HEK293 (cell line): ENCODE measurements at regions not wholly inside any gene's neighbourhood (a gene's known extent, or its start where the extent isn't known, plus 50 kb on each side); places are given as distances from the start of the nearest gene placed in this dataset.

ENCODE experiments used
- CTCF ChIA-PET: fragments of 350-600 bp; formaldehyde crosslinking; extraction: SDS; loops from one replicate; lab custom pipeline; 2021; ENCODE audit warnings: antibody characterized with exemption; lab: Yijun Ruan, JAX
- POLR2A ChIA-PET: fragments of 300-600 bp; formaldehyde crosslinking; extraction: SDS; loops from one replicate; lab custom pipeline; 2020; ENCODE audit warnings: antibody characterized with exemption, inconsistent platforms; lab: Yijun Ruan, JAX
- H3K27ac ChIP-seq: fragments of 200-500 bp; sonication (Bioruptor generic); 2 replicates; pipeline ENCODE4 v1.5.1; 2014; ENCODE audit warnings: low read depth, low read length, control low read depth, inconsistent platforms; ENCODE audit errors: extremely low read depth
- H3K36me3 ChIP-seq, 2 experiments: fragments of 200-500 bp in 1 of 2; sonication (Bioruptor generic) in 1 of 2; 1 replicate in 1 of 2; 2 replicates in 1 of 2; pipeline ENCODE4 v1.5.1; 2014 to 2017; ENCODE audit warnings: inconsistent platforms in 2 of 2, low read length in 2 of 2; ENCODE audit not compliant: control insufficient read depth in 2 of 2, insufficient read depth in 1 of 2
- H3K4me1 ChIP-seq: fragments of 200-500 bp; sonication (Bioruptor generic); 2 replicates; pipeline ENCODE4 v1.5.1; 2014; ENCODE audit warnings: mild to moderate bottlenecking, low read length, inconsistent platforms; ENCODE audit not compliant: control insufficient read depth, insufficient read depth
- H3K4me3 ChIP-seq: 2 replicates; pipeline ENCODE4 v1.5.1; 2011; ENCODE audit warnings: low read depth, mild to moderate bottlenecking, control low read depth, low read length, moderate library complexity
- H3K9me3 ChIP-seq: fragments of 200-500 bp; sonication (Bioruptor generic); 2 replicates; pipeline ENCODE4 v1.5.1; 2014; ENCODE audit warnings: low read depth, low read length, inconsistent platforms; ENCODE audit not compliant: control insufficient read depth, insufficient read depth
- FEZF1 ChIP-seq: fragments of 450-650 bp; formaldehyde crosslinking; IDR thresholded peaks from 2 replicates; pipeline ENCODE4 v1.5.1; 2016; ENCODE audit warnings: missing biosample characterization, missing genetic modification characterization
- GLIS2 ChIP-seq: fragments of 450-650 bp; formaldehyde crosslinking; IDR thresholded peaks from 2 replicates; pipeline ENCODE4 v1.5.1; 2016; ENCODE audit warnings: missing biosample characterization, missing genetic modification characterization
- HIC1 ChIP-seq: fragments of 450-650 bp; formaldehyde crosslinking; IDR thresholded peaks from 2 replicates; pipeline ENCODE4 v1.5.1; 2016; ENCODE audit warnings: missing biosample characterization, missing genetic modification characterization
- INSM2 ChIP-seq: fragments of 450-650 bp; formaldehyde crosslinking; IDR thresholded peaks from 2 replicates; pipeline ENCODE4 v1.5.1; 2016; ENCODE audit warnings: missing biosample characterization, missing genetic modification characterization
- KLF10 ChIP-seq: fragments of 450-650 bp; IDR thresholded peaks from 2 replicates; pipeline ENCODE4 v1.5.1; 2018; ENCODE audit warnings: missing biosample characterization, mild to moderate bottlenecking, missing genetic modification characterization
- PBX3 ChIP-seq: sonication (generic); formaldehyde crosslinking; IDR thresholded peaks from 2 replicates; pipeline ENCODE4 v1.8.1; 2022; ENCODE audit warnings: mild to moderate bottlenecking, moderate library complexity, missing genetic modification reagents
- SP3 ChIP-seq: fragments of 450-650 bp; formaldehyde crosslinking; IDR thresholded peaks from 2 replicates; pipeline ENCODE4 v1.5.1; 2016; ENCODE audit warnings: missing biosample characterization, missing genetic modification characterization
- ZBTB7A ChIP-seq: fragments of 450-650 bp; formaldehyde crosslinking; IDR thresholded peaks from 2 replicates; pipeline ENCODE4 v1.5.1; 2016; ENCODE audit warnings: low read depth, missing biosample characterization, missing genetic modification characterization
- ZNF280D ChIP-seq: fragments of 450-650 bp; formaldehyde crosslinking; IDR thresholded peaks from 2 replicates; pipeline ENCODE4 v1.5.1; 2016; ENCODE audit warnings: missing biosample characterization, missing genetic modification characterization
- ZNF335 ChIP-seq: fragments of 450-650 bp; formaldehyde crosslinking; conservative IDR thresholded peaks from 2 replicates; pipeline ENCODE4 v1.5.1; 2016; ENCODE audit warnings: missing biosample characterization, missing genetic modification characterization
- ZNF426 ChIP-seq: fragments of 450-650 bp; formaldehyde crosslinking; IDR thresholded peaks from 2 replicates; pipeline ENCODE4 v1.5.1; 2017; ENCODE audit warnings: missing biosample characterization, missing genetic modification characterization, mild to moderate bottlenecking, inconsistent platforms, moderate library complexity
- ZNF473 ChIP-seq: fragments of 450-650 bp; formaldehyde crosslinking; IDR thresholded peaks from 2 replicates; pipeline ENCODE4 v1.5.1; 2017; ENCODE audit warnings: missing biosample characterization, missing genetic modification characterization
- ZNF571 ChIP-seq: fragments of 450-650 bp; formaldehyde crosslinking; IDR thresholded peaks from 2 replicates; pipeline ENCODE4 v1.5.0; 2017; ENCODE audit warnings: missing biosample characterization, missing genetic modification characterization
- ZNF610 ChIP-seq: fragments of 450-650 bp; formaldehyde crosslinking; IDR thresholded peaks from 2 replicates; pipeline ENCODE4 v1.5.1; 2016; ENCODE audit warnings: missing biosample characterization, missing genetic modification characterization, borderline replicate concordance
- ZNF621 ChIP-seq: fragments of 450-650 bp; formaldehyde crosslinking; IDR thresholded peaks from 2 replicates; pipeline ENCODE4 v1.5.1; 2017; ENCODE audit warnings: missing biosample characterization, missing genetic modification characterization
- ZNF701 ChIP-seq: fragments of 450-650 bp; formaldehyde crosslinking; IDR thresholded peaks from 2 replicates; pipeline ENCODE4 v1.5.1; 2016; ENCODE audit warnings: missing biosample characterization, missing genetic modification characterization
- ZSCAN30 ChIP-seq: fragments of 450-650 bp; IDR thresholded peaks from 2 replicates; pipeline ENCODE4 v1.5.1; 2018; ENCODE audit warnings: missing biosample characterization, mild to moderate bottlenecking, missing genetic modification characterization, moderate library complexity
- TF ChIP-seq, protein P1 (sequence below): fragments of 450-650 bp; formaldehyde crosslinking; optimal IDR thresholded peaks from 2 replicates; pipeline ENCODE3; 2016; ENCODE audit warnings: missing biosample characterization, mild to moderate bottlenecking, missing genetic modification characterization
- TF ChIP-seq, protein P2 (sequence below): fragments of 450-650 bp; formaldehyde crosslinking; conservative IDR thresholded peaks from 2 replicates; pipeline ENCODE4 v1.5.1; 2016; ENCODE audit warnings: low read depth, missing biosample characterization, missing genetic modification characterization

DNA sequence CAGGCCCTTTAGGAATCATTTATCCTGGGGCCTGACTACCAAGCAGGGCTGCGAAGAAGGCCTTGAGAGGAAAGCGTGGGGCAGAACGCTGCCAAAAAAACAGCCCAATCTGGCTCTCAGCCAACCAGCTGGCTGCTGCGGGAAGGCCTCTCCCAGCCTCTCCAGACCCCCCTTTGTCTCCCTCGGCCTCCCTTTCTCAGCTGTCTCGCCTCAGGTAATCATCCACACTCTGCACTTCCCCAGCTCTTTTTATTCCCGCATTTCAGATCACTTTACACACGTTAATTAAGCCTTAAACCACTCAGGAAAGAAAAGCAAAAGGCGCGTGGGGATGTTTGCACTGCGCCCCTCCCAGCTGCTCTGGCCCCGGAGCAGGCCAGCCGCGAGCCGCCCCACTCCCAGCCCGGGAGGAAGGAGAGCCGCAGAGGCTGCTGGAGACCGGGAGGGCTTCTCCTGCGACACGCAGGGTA is 208.2 kb upstream of the FOXN3 start (continued):
- no peak for TF ChIP-seq KLF10
- no peak for TF ChIP-seq INSM2 (tag by site-specific recombination)
- no peak for TF ChIP-seq ZNF571 (tag by site-specific recombination)
- TF ChIP-seq ZNF473 (tag by site-specific recombination): no peak
- no peak for TF ChIP-seq PBX3 (CRISPR knock-in tag)
- no peak for TF ChIP-seq SP3 (tag by site-specific recombination)

DNA sequence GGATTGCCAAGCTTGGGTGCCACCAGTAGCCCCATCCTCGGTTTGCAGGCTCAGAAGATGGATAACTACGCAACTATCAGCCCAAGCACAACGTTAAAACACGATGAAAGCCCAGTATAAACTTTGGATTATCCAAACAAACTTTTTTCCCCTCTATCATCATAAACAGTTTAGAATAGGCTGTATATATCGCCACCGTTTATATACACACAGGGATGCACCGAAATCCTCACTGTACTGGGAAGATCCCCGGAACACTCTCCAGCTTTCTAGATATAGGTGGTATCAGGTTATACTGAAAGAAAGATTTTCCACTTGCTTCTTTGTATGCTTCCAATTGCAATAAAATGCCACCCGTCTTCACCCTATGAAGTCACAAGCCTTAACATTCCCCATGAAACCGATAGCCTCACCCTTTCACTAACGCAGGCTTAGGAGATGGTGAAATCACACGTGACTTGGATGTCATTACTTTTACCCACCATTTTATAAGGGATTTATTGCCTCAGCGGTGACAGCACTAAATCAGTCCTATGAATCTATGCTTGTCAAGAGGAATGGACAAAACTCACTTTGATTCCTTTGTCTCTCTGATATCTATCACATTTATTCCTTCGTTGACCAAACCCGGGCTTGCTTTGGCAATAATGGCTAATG is 207.6 kb upstream of the FOXN3 start:
- Histone ChIP-seq H3K9me3 (no peaks in the 10 kb centered on the region), H3K4me1 (0 out of 2 replicates have a peak, but pooled peaks cover 4% of the 10 kb centered on the region), H3K36me3 (no peaks in the 10 kb centered on the region), H3K27ac (no peak overlapping the region), H3K4me3 (no peak overlapping the region)
- POLR2A ChIA-PET: no interaction called here
- CTCF ChIA-PET: no interaction called here
- TF ChIP-seq ZSCAN30: no peak
- TF ChIP-seq ZNF280D (tag by site-specific recombination): no peak
- 0 out of 2 replicates have a peak, but pooled peaks have one; percentile 7 for TF ChIP-seq HIC1 (tag by site-specific recombination)
- TF ChIP-seq ZNF335: peak; percentile 41; the same call in 1 of the 2 replicates
- no peak for TF ChIP-seq ZNF621
- TF ChIP-seq, protein P1, sequence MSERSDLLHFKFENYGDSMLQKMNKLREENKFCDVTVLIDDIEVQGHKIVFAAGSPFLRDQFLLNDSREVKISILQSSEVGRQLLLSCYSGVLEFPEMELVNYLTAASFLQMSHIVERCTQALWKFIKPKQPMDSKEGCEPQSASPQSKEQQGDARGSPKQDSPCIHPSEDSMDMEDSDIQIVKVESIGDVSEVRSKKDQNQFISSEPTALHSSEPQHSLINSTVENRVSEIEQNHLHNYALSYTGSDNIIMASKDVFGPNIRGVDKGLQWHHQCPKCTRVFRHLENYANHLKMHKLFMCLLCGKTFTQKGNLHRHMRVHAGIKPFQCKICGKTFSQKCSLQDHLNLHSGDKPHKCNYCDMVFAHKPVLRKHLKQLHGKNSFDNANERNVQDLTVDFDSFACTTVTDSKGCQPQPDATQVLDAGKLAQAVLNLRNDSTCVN: no peak
- TF ChIP-seq FEZF1 (tag by site-specific recombination): peak; percentile 9; the same call in 1 of the 2 replicates
- no peak for TF ChIP-seq ZBTB7A
- no peak for TF ChIP-seq ZNF426
- no peak for TF ChIP-seq PBX3 (CRISPR knock-in tag)
- TF ChIP-seq ZNF610 (tag by site-specific recombination): no peak
- TF ChIP-seq ZNF701 (tag by site-specific recombination): no peak
- TF ChIP-seq, protein P2, sequence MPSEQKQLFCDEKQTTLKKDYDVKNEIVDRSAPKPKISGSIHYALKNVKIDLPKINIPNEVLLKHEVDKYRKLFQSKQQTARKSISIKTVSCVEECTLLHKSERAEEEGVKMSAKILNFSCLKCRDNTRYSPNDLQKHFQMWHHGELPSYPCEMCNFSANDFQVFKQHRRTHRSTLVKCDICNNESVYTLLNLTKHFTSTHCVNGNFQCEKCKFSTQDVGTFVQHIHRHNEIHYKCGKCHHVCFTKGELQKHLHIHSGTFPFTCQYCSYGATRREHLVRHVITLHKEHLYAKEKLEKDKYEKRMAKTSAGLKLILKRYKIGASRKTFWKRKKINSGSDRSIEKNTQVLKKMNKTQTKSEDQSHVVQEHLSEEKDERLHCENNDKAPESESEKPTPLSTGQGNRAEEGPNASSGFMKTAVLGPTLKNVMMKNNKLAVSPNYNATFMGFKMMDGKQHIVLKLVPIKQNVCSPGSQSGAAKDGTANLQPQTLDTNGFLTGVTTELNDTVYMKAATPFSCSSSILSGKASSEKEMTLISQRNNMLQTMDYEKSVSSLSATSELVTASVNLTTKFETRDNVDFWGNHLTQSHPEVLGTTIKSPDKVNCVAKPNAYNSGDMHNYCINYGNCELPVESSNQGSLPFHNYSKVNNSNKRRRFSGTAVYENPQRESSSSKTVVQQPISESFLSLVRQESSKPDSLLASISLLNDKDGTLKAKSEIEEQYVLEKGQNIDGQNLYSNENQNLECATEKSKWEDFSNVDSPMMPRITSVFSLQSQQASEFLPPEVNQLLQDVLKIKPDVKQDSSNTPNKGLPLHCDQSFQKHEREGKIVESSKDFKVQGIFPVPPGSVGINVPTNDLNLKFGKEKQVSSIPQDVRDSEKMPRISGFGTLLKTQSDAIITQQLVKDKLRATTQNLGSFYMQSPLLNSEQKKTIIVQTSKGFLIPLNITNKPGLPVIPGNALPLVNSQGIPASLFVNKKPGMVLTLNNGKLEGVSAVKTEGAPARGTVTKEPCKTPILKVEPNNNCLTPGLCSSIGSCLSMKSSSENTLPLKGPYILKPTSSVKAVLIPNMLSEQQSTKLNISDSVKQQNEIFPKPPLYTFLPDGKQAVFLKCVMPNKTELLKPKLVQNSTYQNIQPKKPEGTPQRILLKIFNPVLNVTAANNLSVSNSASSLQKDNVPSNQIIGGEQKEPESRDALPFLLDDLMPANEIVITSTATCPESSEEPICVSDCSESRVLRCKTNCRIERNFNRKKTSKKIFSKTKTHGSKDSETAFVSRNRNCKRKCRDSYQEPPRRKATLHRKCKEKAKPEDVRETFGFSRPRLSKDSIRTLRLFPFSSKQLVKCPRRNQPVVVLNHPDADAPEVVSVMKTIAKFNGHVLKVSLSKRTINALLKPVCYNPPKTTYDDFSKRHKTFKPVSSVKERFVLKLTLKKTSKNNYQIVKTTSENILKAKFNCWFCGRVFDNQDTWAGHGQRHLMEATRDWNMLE (tag by site-specific recombination): no peak
- no peak for TF ChIP-seq GLIS2
